GM10266 (cell line): ENCODE measurements at regions not wholly inside any gene's neighbourhood (a gene's known extent, or its start where the extent isn't known, plus 50 kb on each side); places are given as distances from the start of the nearest gene placed in this dataset.
"Not testable (repeated sequence)": the region's sequence is repeated elsewhere in the genome, so short reads cannot be mapped to it uniquely, and the experiment has no call there.

Source experiments
- DNase-seq: peaks from one replicate; pipeline ENCODE4 v3.0.0; 2012; ENCODE audit errors: extremely low spot score
- TF ChIP-seq, protein P1 (sequence below): IDR thresholded peaks from 2 replicates; pipeline ENCODE4 v1.5.1; 2012; ENCODE audit warnings: mild to moderate bottlenecking, low read depth; ENCODE audit not compliant: control insufficient read depth, insufficient read depth; ENCODE audit errors: missing control alignments

- TF ChIP-seq, protein P1, sequence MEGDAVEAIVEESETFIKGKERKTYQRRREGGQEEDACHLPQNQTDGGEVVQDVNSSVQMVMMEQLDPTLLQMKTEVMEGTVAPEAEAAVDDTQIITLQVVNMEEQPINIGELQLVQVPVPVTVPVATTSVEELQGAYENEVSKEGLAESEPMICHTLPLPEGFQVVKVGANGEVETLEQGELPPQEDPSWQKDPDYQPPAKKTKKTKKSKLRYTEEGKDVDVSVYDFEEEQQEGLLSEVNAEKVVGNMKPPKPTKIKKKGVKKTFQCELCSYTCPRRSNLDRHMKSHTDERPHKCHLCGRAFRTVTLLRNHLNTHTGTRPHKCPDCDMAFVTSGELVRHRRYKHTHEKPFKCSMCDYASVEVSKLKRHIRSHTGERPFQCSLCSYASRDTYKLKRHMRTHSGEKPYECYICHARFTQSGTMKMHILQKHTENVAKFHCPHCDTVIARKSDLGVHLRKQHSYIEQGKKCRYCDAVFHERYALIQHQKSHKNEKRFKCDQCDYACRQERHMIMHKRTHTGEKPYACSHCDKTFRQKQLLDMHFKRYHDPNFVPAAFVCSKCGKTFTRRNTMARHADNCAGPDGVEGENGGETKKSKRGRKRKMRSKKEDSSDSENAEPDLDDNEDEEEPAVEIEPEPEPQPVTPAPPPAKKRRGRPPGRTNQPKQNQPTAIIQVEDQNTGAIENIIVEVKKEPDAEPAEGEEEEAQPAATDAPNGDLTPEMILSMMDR: no peak
- DNase-seq: no peak
Observed at GRCh38 chr4:81789158-81789557, 317.5 kb upstream of the RASGEF1B start.

- no peak for DNase-seq
- TF ChIP-seq, protein P1: no peak
Observed at GRCh38 chr4:81786766-81787165, 315.1 kb upstream of the RASGEF1B start.

DNA sequence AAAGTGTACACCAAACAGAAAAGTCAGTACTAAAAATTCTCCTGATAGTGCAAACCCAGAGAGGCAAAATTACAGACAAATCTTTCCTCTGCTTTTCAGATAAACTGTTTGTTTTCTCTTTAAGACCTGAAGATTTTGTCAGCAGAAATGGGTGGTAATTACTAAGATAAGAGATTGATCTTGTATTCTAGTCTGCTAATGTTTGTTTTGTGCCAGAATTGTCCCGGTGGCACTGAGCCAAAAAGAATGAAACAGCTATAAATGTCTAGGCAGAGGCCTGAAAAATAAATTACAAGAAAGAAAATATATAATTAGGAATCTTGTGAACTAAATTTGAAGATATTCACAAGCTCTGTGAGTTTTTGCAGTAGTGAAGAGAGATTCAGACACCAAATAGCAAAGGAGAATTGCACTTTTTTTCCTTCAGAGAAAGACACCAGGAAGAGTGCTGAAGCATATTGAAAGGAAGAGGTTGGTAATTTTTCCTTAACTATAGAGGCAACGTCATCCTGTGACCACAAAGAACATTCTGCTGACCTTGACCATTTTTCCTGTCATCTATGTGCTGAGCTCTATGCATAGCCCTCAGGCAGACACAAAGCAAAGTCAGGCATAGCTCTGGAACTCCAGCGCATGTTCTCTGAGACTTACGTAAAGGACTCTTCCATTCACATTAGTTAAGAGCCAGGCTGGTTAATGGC lies 314.5 kb upstream of the RASGEF1B start:
- TF ChIP-seq, protein P1: no peak
- DNase-seq: no peak

- DNase-seq: no peak
- TF ChIP-seq, protein P1: no peak
Observed at GRCh38 chr4:81785338-81785737, 313.6 kb upstream of the RASGEF1B start.

DNA sequence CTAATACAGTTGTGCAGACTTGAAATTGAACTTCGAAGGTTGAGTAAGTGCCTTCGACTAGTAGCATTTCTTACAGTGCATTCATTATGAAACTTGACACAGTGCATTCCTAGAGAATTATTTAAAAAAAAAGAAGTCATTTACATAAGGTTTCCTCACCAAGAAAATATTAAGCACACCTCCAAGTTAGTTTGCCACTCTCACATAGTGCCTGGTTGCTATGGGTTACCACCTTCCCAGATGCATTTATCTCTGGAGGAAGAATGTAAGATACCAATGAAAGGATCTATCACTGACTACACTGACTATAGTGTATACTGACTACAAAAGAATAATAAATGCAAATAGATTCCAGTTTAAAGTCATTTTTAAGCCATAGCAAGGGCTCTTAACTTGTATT lies 311.9 kb upstream of the RASGEF1B start:
- TF ChIP-seq, protein P1: no peak
- DNase-seq: no peak

DNA sequence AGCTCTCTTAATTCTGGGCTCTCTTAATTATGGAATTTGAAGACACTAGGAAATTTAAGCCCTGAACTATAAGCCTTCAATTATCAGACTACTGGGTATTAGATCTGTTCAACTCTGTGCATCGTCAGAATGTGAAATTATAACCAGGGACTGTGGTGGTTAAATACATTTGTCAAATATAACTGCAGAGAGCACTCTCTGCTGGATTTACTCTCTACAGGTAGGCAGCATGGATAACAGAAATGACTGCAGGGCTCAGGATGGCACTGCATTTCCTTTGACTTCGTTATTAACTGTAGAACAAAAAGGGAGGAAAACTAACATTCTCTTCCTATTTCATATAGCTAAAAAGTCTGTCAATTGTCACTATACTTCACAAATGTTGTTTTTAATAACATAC lies 310.1 kb upstream of the RASGEF1B start:
- TF ChIP-seq, protein P1: no peak
- no peak for DNase-seq

DNA sequence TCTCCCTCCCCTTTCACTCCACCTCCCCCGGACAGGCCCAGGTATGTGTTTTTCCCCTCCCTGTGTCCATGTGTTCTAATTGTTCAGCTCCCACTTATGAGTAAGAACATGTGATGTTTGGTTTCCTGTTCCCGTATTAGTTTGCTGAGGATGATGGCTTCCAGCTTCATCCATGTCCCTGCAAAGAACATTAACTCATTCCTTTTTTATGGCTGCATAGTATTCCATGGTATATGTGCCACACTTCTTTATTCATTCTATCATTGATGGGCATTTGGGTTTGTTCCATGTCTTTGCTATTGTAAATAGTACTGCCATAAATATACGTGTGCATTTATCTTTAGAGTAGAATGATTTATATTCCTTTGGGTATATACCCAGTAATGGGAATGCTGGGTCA lies 306.0 kb upstream of the RASGEF1B start:
- not testable (repeated sequence) for DNase-seq

- DNase-seq: no peak
- TF ChIP-seq, protein P1: no peak
Observed at GRCh38 chr4:81776794-81777193, 305.1 kb upstream of the RASGEF1B start.
